ENCODE measurements at regions not wholly inside any gene's neighbourhood (a gene's known extent, or its start where the extent isn't known, plus 50 kb on each side); places are given as distances from the start of the nearest gene placed in this dataset.

GRCh38 chr11:8820401-8820800 lies 90.6 kb upstream of the AKIP1 start:
- FAIRE-seq, result no peak

GRCh38 chr11:8822469-8822868 lies 88.5 kb upstream of the AKIP1 start:
- DNase-seq (ENCODE audit: insufficient read length, low spot score) (no peak), FAIRE-seq (no peak)

More at GRCh38 chr11:8820401-8820800, 90.6 kb upstream of the AKIP1 start:
- DNase-seq (ENCODE audit: insufficient read length, low spot score), result no peak

GRCh38 chr11:8823174-8823742 lies 87.7 kb upstream of the AKIP1 start:
- FAIRE-seq (no peak), DNase-seq (ENCODE audit: insufficient read length, low spot score) (no peak)

GRCh38 chr11:8826139-8826786 lies 84.7 kb upstream of the AKIP1 start:
- DNase-seq (ENCODE audit: insufficient read length, low spot score), result no peak
- FAIRE-seq, result no peak

- DNase-seq (ENCODE audit: insufficient read length, low spot score), result no peak
- FAIRE-seq, result no peak
Measured at GRCh38 chr11:8826901-8827560, 84.0 kb upstream of the AKIP1 start.

GRCh38 chr11:8828046-8828445 lies 82.9 kb upstream of the AKIP1 start:
- DNase-seq (ENCODE audit: insufficient read length, low spot score) (no peak), FAIRE-seq (no peak)

- FAIRE-seq (peak; percentile 99), DNase-seq (ENCODE audit: insufficient read length, low spot score) (no peak)
Measured at GRCh38 chr11:8828580-8829361, 82.2 kb upstream of the AKIP1 start.

GRCh38 chr11:8829556-8829955 lies 81.4 kb upstream of the AKIP1 start:
- DNase-seq (ENCODE audit: insufficient read length, low spot score) (no peak), FAIRE-seq (no peak)

- FAIRE-seq, result no peak
- DNase-seq (ENCODE audit: insufficient read length, low spot score), result no peak
Measured at GRCh38 chr11:8830641-8831040, 80.3 kb upstream of the AKIP1 start.

GRCh38 chr11:8831861-8832260 lies 79.1 kb upstream of the AKIP1 start:
- no peak for DNase-seq (ENCODE audit: insufficient read length, low spot score)
- FAIRE-seq, result no peak

GRCh38 chr11:8832571-8833260 lies 78.3 kb upstream of the AKIP1 start:
- no peak for FAIRE-seq
- DNase-seq (ENCODE audit: insufficient read length, low spot score), result no peak

- no peak for FAIRE-seq
- no peak for DNase-seq (ENCODE audit: insufficient read length, low spot score)
Measured at GRCh38 chr11:8833568-8834315, 77.2 kb upstream of the AKIP1 start.

- FAIRE-seq (no peak), DNase-seq (ENCODE audit: insufficient read length, low spot score) (no peak)
Measured at GRCh38 chr11:8834379-8834778, 76.6 kb upstream of the AKIP1 start.

- no peak for FAIRE-seq
Measured at GRCh38 chr11:8838248-8838647, 72.7 kb upstream of the AKIP1 start.

GRCh38 chr11:8839306-8839956 lies 71.6 kb upstream of the AKIP1 start:
- no peak for FAIRE-seq
- no peak for DNase-seq (ENCODE audit: insufficient read length, low spot score)

More at GRCh38 chr11:8838248-8838647, 72.7 kb upstream of the AKIP1 start:
- DNase-seq (ENCODE audit: insufficient read length, low spot score), result no peak

GRCh38 chr11:8839957-8840945 lies 70.7 kb upstream of the AKIP1 start:
- DNase-seq (ENCODE audit: insufficient read length, low spot score) (no peak), FAIRE-seq (no peak)

GRCh38 chr11:8841899-8842298 lies 69.1 kb upstream of the AKIP1 start:
- FAIRE-seq (no peak), DNase-seq (ENCODE audit: insufficient read length, low spot score) (no peak)

GRCh38 chr11:8858808-8859207 lies 52.2 kb upstream of the AKIP1 start:
- FAIRE-seq, result no peak
- DNase-seq (ENCODE audit: insufficient read length, low spot score), result no peak
